ENCODE measurements at regions not wholly inside any gene's neighbourhood (a gene's known extent, or its start where the extent isn't known, plus 50 kb on each side); places are given as distances from the start of the nearest gene placed in this dataset.

- DNase-seq (ENCODE audit: insufficient read length) (no peak), FAIRE-seq (no peak)
- TF ChIP-seq POLR2AphosphoS5 (IDR thresholded peaks at IDR 0.05; ENCODE audit: low read depth, low read length), result no peak
- no peak for TF ChIP-seq POLR2A (IDR thresholded peaks at IDR 0.05; ENCODE audit: low read depth, low read length)
- no peak for TF ChIP-seq TAF1 (IDR thresholded peaks at IDR 0.05; ENCODE audit: borderline replicate concordance, low read depth, low read length)
Observed at GRCh38 chr5:99949361-99949760, 585.8 kb upstream of the FAM174A start.

- TF ChIP-seq POLR2A (IDR thresholded peaks at IDR 0.05; ENCODE audit: low read depth, low read length) (no peak), POLR2AphosphoS5 (IDR thresholded peaks at IDR 0.05; ENCODE audit: low read depth, low read length) (no peak), TAF1 (IDR thresholded peaks at IDR 0.05; ENCODE audit: borderline replicate concordance, low read depth, low read length) (no peak)
- DNase-seq (ENCODE audit: insufficient read length), result no peak
- FAIRE-seq, result no peak
Observed at GRCh38 chr5:99948850-99949249, 586.3 kb upstream of the FAM174A start.

- FAIRE-seq, result no peak
- DNase-seq (ENCODE audit: insufficient read length), result no peak
- no peak for TF ChIP-seq POLR2A (IDR thresholded peaks at IDR 0.05; ENCODE audit: low read depth, low read length)
- TF ChIP-seq POLR2AphosphoS5 (IDR thresholded peaks at IDR 0.05; ENCODE audit: low read depth, low read length), result no peak
- no peak for TF ChIP-seq TAF1 (IDR thresholded peaks at IDR 0.05; ENCODE audit: borderline replicate concordance, low read depth, low read length)
Observed at GRCh38 chr5:99945478-99946442, 589.4 kb upstream of the FAM174A start.

GRCh38 chr5:99940540-99940939 is 594.6 kb upstream of the FAM174A start:
- FAIRE-seq (no peak), DNase-seq (ENCODE audit: insufficient read length) (no peak)
- no peak for TF ChIP-seq POLR2AphosphoS5 (IDR thresholded peaks at IDR 0.05; ENCODE audit: low read depth, low read length)
- no peak for TF ChIP-seq TAF1 (IDR thresholded peaks at IDR 0.05; ENCODE audit: borderline replicate concordance, low read depth, low read length)
- TF ChIP-seq POLR2A (IDR thresholded peaks at IDR 0.05; ENCODE audit: low read depth, low read length), result no peak

- TF ChIP-seq TAF1 (IDR thresholded peaks at IDR 0.05; ENCODE audit: borderline replicate concordance, low read depth, low read length), result no peak
- no peak for TF ChIP-seq POLR2A (IDR thresholded peaks at IDR 0.05; ENCODE audit: low read depth, low read length)
- TF ChIP-seq POLR2AphosphoS5 (IDR thresholded peaks at IDR 0.05; ENCODE audit: low read depth, low read length), result no peak
- DNase-seq (ENCODE audit: insufficient read length) (no peak), FAIRE-seq (no peak)
Observed at GRCh38 chr5:99936911-99937310, 598.3 kb upstream of the FAM174A start.

GRCh38 chr5:99929806-99930135 is 605.4 kb upstream of the FAM174A start:
- no peak for TF ChIP-seq POLR2A (IDR thresholded peaks at IDR 0.05; ENCODE audit: low read depth, low read length)
- TF ChIP-seq POLR2AphosphoS5 (IDR thresholded peaks at IDR 0.05; ENCODE audit: low read depth, low read length), result no peak
- no peak for TF ChIP-seq TAF1 (IDR thresholded peaks at IDR 0.05; ENCODE audit: borderline replicate concordance, low read depth, low read length)
- FAIRE-seq, result no peak
- DNase-seq (ENCODE audit: insufficient read length), result no peak

- no peak for TF ChIP-seq POLR2AphosphoS5 (IDR thresholded peaks at IDR 0.05; ENCODE audit: low read depth, low read length)
- no peak for DNase-seq (ENCODE audit: insufficient read length)
- FAIRE-seq, result no peak
Observed at GRCh38 chr5:99929067-99929805, 605.9 kb upstream of the FAM174A start.

GRCh38 chr5:99928490-99928889 is 606.7 kb upstream of the FAM174A start:
- DNase-seq (ENCODE audit: insufficient read length), result no peak
- no peak for FAIRE-seq
- TF ChIP-seq POLR2A (IDR thresholded peaks at IDR 0.05; ENCODE audit: low read depth, low read length) (no peak), TAF1 (IDR thresholded peaks at IDR 0.05; ENCODE audit: borderline replicate concordance, low read depth, low read length) (no peak), POLR2AphosphoS5 (IDR thresholded peaks at IDR 0.05; ENCODE audit: low read depth, low read length) (no peak)

- no peak for DNase-seq (ENCODE audit: insufficient read length)
- FAIRE-seq, result no peak
- TF ChIP-seq TAF1 (IDR thresholded peaks at IDR 0.05; ENCODE audit: borderline replicate concordance, low read depth, low read length) (no peak), POLR2AphosphoS5 (IDR thresholded peaks at IDR 0.05; ENCODE audit: low read depth, low read length) (no peak), POLR2A (IDR thresholded peaks at IDR 0.05; ENCODE audit: low read depth, low read length) (no peak)
Observed at GRCh38 chr5:99926463-99926862, 608.7 kb upstream of the FAM174A start.

GRCh38 chr5:99922386-99922785 is 612.8 kb upstream of the FAM174A start:
- TF ChIP-seq POLR2A (IDR thresholded peaks at IDR 0.05; ENCODE audit: low read depth, low read length) (no peak), POLR2AphosphoS5 (IDR thresholded peaks at IDR 0.05; ENCODE audit: low read depth, low read length) (no peak), TAF1 (IDR thresholded peaks at IDR 0.05; ENCODE audit: borderline replicate concordance, low read depth, low read length) (no peak)
- FAIRE-seq (no peak), DNase-seq (ENCODE audit: insufficient read length) (no peak)

- FAIRE-seq, result no peak
Observed at GRCh38 chr5:99911971-99912370, 623.2 kb upstream of the FAM174A start.

GRCh38 chr5:99906776-99907175 is 628.4 kb upstream of the FAM174A start:
- FAIRE-seq (no peak), DNase-seq (ENCODE audit: insufficient read length) (no peak)
- TF ChIP-seq POLR2AphosphoS5 (IDR thresholded peaks at IDR 0.05; ENCODE audit: low read depth, low read length), result no peak
- TF ChIP-seq TAF1 (IDR thresholded peaks at IDR 0.05; ENCODE audit: borderline replicate concordance, low read depth, low read length), result no peak
- no peak for TF ChIP-seq POLR2A (IDR thresholded peaks at IDR 0.05; ENCODE audit: low read depth, low read length)

More at GRCh38 chr5:99911971-99912370, 623.2 kb upstream of the FAM174A start:
- no peak for TF ChIP-seq TAF1 (IDR thresholded peaks at IDR 0.05; ENCODE audit: borderline replicate concordance, low read depth, low read length)
- no peak for TF ChIP-seq POLR2AphosphoS5 (IDR thresholded peaks at IDR 0.05; ENCODE audit: low read depth, low read length)
- TF ChIP-seq POLR2A (IDR thresholded peaks at IDR 0.05; ENCODE audit: low read depth, low read length), result no peak
- no peak for DNase-seq (ENCODE audit: insufficient read length)
